ENCODE measurements at regions not wholly inside any gene's neighbourhood (a gene's known extent, or its start where the extent isn't known, plus 50 kb on each side); places are given as distances from the start of the nearest gene placed in this dataset.

DNA sequence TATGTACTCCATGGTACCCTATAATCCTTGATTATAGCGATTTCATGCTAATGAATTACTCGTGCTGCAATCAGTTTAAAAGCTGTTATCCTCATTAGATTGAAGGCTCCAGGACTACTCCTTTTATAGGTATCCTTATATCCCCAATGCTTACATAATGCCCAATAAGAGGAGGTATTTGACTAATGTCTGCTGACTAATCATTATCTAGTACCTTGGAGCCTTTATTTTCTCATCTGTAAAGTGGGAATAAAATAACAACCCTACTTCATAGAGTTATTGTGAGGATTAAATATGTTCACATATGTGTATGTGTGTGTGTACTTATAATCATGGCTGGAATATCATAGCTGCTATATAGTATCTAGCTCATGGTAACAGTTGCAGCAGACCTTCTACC lies 1031.5 kb downstream of the CDH11 start:
- no peak for TF ChIP-seq CTCF (IDR thresholded peaks at IDR 0.05)
- no peak for TF ChIP-seq POLR2A (IDR thresholded peaks at IDR 0.05)

Data from thyroid gland (tissue), 4 donors.